Thyroid gland (tissue), 4 donors: ENCODE measurements at regions not wholly inside any gene's neighbourhood (a gene's known extent, or its start where the extent isn't known, plus 50 kb on each side); places are given as distances from the start of the nearest gene placed in this dataset.
A peak's percentile ranks its signal among the peaks of the same experiment; 100 is the strongest.

ENCODE experiments used
- DNase-seq, 2 donors: peaks; one replicate each; pipeline ENCODE4 v3.0.0-alpha.2; 2019
- H3K27ac ChIP-seq, 3 donors: fragments of 200-600 bp; sonication (generic); 1 replicate in 2 of 3; 2 replicates in 1 of 3; pipeline ENCODE4 v1.5.1; 2016 to 2019; ENCODE audit warnings: mild to moderate bottlenecking in 1 of 3, moderate library complexity in 1 of 3
- H3K27me3 ChIP-seq: fragments of 200-600 bp; sonication (generic); one replicate; pipeline ENCODE4 v1.5.1; 2019
- H3K36me3 ChIP-seq, 2 donors: fragments of 200-600 bp; sonication (generic); one replicate each; pipeline ENCODE4 v1.5.1; 2016 to 2019
- H3K4me1 ChIP-seq, 2 donors: fragments of 200-600 bp; sonication (generic); one replicate each; pipeline ENCODE4 v1.5.1; 2017 to 2019
- H3K4me3 ChIP-seq, 3 donors: fragments of 200-600 bp; sonication (generic); replicated peaks in 1 of 3; 1 replicate in 2 of 3; 2 replicates in 1 of 3; pipeline ENCODE4 v1.5.1; 2016; ENCODE audit warnings: mild to moderate bottlenecking in 1 of 3
- H3K9me3 ChIP-seq: fragments of 200-600 bp; sonication (generic); one replicate; pipeline ENCODE4 v1.5.1; 2017
- POLR2A ChIP-seq, 2 donors: fragments of 450-650 bp; IDR thresholded peaks; one replicate each; pipeline ENCODE4 v1.6.1; 2017; ENCODE audit warnings: antibody characterized with exemption in 2 of 2, mild to moderate bottlenecking in 2 of 2, moderate library complexity in 1 of 2
- WGBS, 2 donors: methylation state at CpG; one replicate each; pipeline ENCODE4 v1.1.5; 2017; 5-methylcytosine and 5-hydroxymethylcytosine counted together
- intact Hi-C: fragments of 100-400 bp; cut with DNase I; formaldehyde crosslinking; loops from one replicate; pipeline ENCODE4 v1.15.1; 2023
- TF ChIP-seq, protein P1 (sequence below), 6 experiments: fragments of 200-600 bp in 3 of 6; fragments of 450-650 bp in 3 of 6; sonication (generic) in 3 of 6; IDR thresholded peaks; one replicate each; pipeline ENCODE4 v1.5.1; 2016 to 2019; ENCODE audit warnings: antibody characterized with exemption in 6 of 6, mild to moderate bottlenecking in 2 of 6, inconsistent platforms in 1 of 6, moderate library complexity in 1 of 6

DNA sequence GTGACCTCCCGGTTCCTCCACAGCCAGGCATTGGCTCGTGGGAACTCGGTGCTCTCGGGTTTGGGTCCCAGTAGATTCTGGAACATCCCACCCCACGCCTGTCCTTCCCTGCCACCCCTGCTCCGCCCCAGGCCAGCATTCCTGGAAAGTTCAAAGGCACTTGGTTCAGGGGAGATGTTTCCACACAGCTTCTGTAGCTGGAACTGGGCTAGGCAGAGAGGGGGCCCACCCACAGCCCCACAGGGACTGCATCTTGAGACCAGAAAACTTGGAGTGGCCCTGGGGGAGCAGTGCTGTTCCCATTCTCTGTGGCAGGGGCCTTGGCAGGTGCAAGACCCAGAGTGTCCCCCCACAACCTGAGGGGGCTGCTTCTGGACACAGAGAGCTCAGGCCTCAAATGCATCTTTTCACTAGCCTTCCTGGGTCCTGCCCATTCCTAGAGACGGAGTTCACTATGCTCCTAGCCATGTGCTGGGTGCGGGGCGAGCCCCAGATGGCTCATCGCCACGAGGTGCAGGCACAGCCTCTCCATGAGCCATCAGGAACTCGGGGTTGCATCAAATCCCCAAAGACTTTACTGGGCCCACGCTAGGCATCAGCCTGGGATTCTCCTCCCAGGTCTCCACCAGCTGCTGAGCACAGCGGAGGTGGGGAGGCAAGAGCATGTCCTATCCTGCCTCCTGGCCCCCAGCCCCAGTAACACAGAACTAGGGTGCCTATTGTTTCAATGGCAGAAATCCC, 68.7 kb downstream of the ZFP36L2 start:
- DNase-seq, result no peak
- no peaks in the 10 kb centered on the region for H3K9me3 ChIP-seq
- 92 to 97% methylated on average over 6 to 7 of the region's 14 CpGs for WGBS, 2 donors
- H3K36me3 ChIP-seq, result no peaks in the 10 kb centered on the region
- no peaks in the 10 kb centered on the region for H3K27me3 ChIP-seq
- peak overlapping the region in 2 of 3 donors; percentile 82 to 87 for H3K27ac ChIP-seq
- no peak overlapping the region for H3K4me3 ChIP-seq
- intact Hi-C loops, result loop anchor here (2.0 kb wide), 1 partner anchor 61 kb away; no protein-coding TSS in a partner anchor
- TF ChIP-seq POLR2A (IDR thresholded peaks at IDR 0.05), result no peak
- TF ChIP-seq, protein P1, sequence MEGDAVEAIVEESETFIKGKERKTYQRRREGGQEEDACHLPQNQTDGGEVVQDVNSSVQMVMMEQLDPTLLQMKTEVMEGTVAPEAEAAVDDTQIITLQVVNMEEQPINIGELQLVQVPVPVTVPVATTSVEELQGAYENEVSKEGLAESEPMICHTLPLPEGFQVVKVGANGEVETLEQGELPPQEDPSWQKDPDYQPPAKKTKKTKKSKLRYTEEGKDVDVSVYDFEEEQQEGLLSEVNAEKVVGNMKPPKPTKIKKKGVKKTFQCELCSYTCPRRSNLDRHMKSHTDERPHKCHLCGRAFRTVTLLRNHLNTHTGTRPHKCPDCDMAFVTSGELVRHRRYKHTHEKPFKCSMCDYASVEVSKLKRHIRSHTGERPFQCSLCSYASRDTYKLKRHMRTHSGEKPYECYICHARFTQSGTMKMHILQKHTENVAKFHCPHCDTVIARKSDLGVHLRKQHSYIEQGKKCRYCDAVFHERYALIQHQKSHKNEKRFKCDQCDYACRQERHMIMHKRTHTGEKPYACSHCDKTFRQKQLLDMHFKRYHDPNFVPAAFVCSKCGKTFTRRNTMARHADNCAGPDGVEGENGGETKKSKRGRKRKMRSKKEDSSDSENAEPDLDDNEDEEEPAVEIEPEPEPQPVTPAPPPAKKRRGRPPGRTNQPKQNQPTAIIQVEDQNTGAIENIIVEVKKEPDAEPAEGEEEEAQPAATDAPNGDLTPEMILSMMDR (IDR thresholded peaks at IDR 0.05), result no peak
- peaks cover 30 to 50% of the 10 kb centered on the region in 2 donors for H3K4me1 ChIP-seq

- no peak overlapping the region for H3K27ac ChIP-seq
- WGBS, 2 donors, result 92 to 93% methylated on average over 7 to 13 of the region's 13 CpGs
- TF ChIP-seq, protein P1 (IDR thresholded peaks at IDR 0.05), result no peak
- no peak for TF ChIP-seq POLR2A (IDR thresholded peaks at IDR 0.05)
Observed at GRCh38 chr2:43155851-43156411, 70.5 kb downstream of the ZFP36L2 start.

DNA sequence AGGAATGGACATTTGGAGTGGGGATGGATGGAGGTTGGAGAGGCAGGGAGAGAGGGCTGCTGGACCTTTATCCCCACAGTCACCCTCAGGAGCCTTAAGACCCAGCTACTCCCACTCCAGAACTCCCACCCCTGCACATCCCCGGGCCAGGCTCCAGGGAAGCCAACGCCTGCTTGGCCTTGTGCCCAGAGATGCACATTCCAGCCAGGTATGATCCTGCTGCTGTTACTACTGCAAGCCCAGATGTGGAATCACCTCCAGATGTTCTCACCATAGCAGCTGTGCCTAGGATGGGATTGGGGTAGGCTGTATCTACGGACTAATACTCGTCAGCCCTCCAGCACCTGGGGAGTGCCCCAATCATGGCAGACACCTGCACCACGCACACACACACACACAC, 71.7 kb downstream of the ZFP36L2 start:
- DNase-seq, result peak; percentile 26 to 28
- Histone ChIP-seq H3K4me3 (no peak overlapping the region), H3K36me3 (no peaks in the 10 kb centered on the region), H3K27ac (no peak overlapping the region), H3K27me3 (no peaks in the 10 kb centered on the region), H3K9me3 (no peaks in the 10 kb centered on the region), H3K4me1 (peaks cover 35 to 54% of the 10 kb centered on the region in 2 donors)
- intact Hi-C loops, result no loop called here
- 63 to 74% methylated on average over 3 to 5 of the region's 5 CpGs for whole genome bisulfite sequencing, 2 donors
- TF ChIP-seq POLR2A (IDR thresholded peaks at IDR 0.05), result no peak
- TF ChIP-seq, protein P1 (IDR thresholded peaks at IDR 0.05), result no peak

More at GRCh38 chr2:43155851-43156411, 70.5 kb downstream of the ZFP36L2 start:
- peaks cover 36 to 60% of the 10 kb centered on the region in 2 donors for H3K4me1 ChIP-seq
- DNase-seq, result no peak
- H3K9me3 ChIP-seq, result no peaks in the 10 kb centered on the region
- H3K36me3 ChIP-seq, result no peaks in the 10 kb centered on the region
- H3K4me3 ChIP-seq, result no peak overlapping the region
- no peaks in the 10 kb centered on the region for H3K27me3 ChIP-seq
- intact Hi-C loops, result no loop called here

DNA sequence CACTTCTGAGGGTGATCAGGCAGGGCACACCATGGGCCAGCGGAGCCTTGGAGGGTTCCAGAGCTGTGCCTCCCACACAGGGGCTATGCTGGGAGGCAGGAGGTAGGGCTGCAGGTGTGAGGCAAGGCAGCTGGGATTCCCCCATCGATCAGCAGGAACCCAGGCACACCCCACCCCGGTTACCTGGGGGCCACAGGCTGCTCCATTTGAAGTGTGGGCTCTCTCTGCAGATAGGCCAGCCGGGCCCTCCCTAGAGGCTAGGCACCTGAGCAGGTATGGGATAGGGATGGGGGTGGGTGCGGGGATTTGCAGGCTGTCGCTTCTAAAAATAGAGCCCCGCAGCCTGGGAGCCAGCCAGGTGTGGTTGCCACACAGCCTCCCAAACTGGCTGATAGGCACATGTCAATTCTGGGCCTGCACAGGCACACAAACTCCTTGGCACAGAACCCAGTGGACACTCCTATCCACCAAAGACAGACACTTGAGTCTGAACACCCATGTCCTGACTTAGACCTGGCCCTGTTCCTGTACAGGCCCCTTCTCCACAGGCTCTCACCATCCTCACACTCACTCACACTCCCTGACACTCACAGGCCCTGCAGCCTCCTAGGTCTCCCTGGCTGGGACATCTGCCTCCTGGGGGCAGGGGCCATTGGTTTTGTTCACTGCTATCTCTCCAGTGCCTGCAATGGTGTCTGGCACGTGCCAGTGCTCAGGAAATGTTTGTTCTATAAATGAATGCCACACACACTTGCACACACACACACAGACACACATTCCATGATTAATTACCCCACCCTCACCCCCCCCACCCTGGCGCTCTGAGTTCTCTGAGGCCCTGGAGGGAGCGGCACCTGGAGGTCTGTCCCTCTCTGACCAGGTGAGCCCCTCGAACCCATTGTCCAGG, 73.4 kb downstream of the ZFP36L2 start:
- no peaks in the 10 kb centered on the region for H3K27me3 ChIP-seq
- peak; percentile 70 to 74 for DNase-seq
- WGBS, 2 donors, result 40 to 54% methylated on average over 6 to 9 of the region's 11 CpGs
- TF ChIP-seq, protein P1 (IDR thresholded peaks at IDR 0.05), result no peak
- TF ChIP-seq POLR2A (IDR thresholded peaks at IDR 0.05), result no peak
- intact Hi-C loops, result no loop called here
- no peak overlapping the region for H3K4me3 ChIP-seq
- H3K27ac ChIP-seq, result peak overlapping the region; percentile 69 to 75 (median 73)
- H3K36me3 ChIP-seq, result no peaks in the 10 kb centered on the region
- peaks cover 19 to 37% of the 10 kb centered on the region in 2 donors for H3K4me1 ChIP-seq
- H3K9me3 ChIP-seq, result no peaks in the 10 kb centered on the region
